GM19324 (cell line): ENCODE measurements at regions not wholly inside any gene's neighbourhood (a gene's known extent, or its start where the extent isn't known, plus 50 kb on each side); places are given as distances from the start of the nearest gene placed in this dataset.
A peak's percentile ranks its signal among the peaks of the same experiment; 100 is the strongest.
"Not testable (repeated sequence)": the region's sequence is repeated elsewhere in the genome, so short reads cannot be mapped to it uniquely, and the experiment has no call there.

ENCODE experiments used
- ATAC-seq: cut with Tn5 transposase; IDR thresholded peaks from one replicate; pipeline ENCODE4 v1.9.1; 2021; ENCODE audit warnings: mild to moderate bottlenecking, moderate library complexity; ENCODE audit not compliant: unreplicated experiment, low FRiP score

DNA sequence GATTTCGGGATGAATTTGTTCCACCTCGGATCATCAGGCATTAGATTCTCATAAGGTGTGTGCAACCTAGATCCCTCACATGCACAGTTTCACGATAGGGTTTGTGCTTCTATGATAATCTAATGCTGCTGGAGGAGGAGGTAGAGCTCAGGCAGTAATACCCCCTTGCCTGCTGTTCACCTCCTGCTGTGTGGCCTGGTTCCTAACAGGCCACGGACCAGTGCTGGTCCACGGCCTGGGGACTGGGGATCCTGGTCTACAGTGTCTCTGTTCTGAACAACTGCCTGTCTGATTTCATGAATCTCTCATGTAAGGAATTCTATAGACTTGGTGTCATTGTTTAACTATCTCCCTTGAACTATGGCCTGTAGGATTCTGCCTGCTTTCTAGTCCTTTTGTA is 269.9 kb downstream of the SPRY1 start:
- no peak for ATAC-seq

DNA sequence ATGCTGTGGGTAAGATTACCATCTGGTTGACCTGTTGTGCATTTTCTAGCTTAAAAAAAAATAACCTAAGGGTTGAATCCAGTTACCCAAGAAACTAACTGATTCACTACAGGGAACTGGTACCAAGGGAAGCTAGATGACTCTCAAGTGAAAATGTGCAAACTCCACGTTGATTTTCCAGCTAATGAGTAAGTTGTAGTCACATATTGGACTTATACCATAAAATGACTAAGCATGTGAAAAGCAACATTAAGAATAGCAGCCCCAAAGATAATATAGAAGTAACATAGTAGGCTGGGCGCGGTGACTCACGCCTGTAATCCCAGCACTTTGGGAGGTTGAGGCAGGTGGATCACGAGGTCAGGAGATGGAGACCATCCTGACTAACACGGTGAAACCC is 270.9 kb downstream of the SPRY1 start:
- ATAC-seq, result no peak

DNA sequence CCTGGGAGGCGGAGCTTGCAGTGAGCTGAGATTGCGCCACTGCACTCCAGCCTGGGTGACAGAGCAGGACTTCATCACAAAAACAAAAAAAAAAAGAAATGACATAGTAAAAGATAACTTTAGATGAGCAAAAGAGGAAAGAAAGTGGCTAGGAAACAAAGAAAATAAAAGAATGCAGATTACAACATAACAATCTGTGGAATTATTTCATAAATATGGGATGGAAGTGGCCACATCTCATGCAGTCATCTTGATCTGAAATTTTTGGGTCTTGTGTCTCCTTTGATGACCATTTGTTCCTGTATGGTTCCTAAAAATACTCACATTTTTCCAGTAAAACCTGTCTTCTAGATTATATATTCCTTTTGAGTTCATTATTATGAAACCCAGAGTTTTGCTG is 271.4 kb downstream of the SPRY1 start:
- no peak for ATAC-seq

DNA sequence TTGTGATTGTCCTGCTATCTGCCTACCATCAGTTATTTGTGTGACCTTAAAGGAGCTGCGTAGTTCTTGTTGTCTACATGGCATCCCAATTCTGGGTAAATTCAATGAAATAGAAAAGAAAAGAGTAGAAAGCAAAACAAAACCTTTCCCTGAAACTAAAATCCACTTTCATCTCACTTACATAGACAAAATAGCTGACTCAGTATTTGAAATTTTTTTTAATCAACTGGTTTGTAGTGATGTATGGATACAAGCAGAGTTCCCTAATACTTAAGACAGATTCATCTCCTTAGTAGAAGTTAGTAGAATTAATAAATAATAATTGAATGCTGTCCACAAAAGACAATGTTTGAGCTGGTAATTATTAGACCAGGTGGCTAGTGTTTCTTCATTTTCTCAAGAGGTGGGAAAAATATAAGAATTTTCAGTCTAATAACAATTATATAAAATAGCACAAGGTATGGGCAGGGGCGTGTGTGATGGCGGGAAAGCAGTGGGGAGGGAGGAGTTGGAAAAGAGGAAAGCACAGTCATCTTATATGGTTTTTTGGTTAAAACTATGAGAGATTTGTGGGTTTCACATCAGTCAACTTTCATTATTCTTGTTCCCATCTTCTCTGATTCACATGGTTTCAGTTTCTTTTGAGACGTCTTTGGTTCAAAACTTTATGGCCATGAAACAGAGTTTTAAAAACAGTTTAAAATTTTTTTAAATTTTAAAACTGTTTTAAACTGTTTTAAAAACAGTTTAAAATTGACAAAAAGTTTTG is 275.2 kb downstream of the SPRY1 start:
- peak; percentile 73 for ATAC-seq

GRCh38 chr4:123672987-123673386 is 276.4 kb downstream of the SPRY1 start:
- no peak for ATAC-seq

- ATAC-seq, result no peak
Measured at GRCh38 chr4:123673971-123674370, 277.4 kb downstream of the SPRY1 start.

DNA sequence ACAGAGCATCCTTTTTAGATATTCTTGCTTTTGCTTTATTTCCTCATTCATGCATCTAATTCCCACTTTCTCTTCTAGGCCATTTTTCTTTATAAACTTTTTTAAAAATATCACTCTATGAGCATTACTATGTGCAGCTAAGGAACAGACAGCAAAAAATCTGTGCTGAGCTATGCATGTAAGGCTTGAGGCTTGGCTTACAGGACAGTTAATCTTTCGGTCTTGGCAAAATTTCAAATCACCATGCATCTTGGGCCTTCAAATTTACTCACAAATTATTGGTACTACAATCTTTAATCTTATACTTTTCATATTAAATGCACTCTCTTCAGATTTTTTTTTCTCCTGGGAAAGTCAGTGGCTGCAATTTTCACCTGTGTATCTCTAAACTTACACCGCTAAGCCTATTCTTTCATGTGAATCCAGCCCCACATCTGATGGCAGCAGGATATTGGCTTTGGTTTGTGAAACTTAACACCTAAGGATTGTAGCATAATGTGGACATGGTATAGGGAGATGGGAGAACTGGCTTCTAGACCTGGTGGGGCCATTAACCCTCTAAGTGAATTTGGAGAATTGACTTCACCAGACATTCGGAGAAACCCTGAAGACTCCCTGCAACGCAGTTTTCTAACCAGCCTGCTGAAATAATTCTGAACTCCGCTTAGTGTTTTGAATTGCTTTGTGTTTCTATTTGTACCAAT is 278.3 kb downstream of the SPRY1 start:
- ATAC-seq, result no peak

- no peak for ATAC-seq
Measured at GRCh38 chr4:123675567-123675966, 279.0 kb downstream of the SPRY1 start.

DNA sequence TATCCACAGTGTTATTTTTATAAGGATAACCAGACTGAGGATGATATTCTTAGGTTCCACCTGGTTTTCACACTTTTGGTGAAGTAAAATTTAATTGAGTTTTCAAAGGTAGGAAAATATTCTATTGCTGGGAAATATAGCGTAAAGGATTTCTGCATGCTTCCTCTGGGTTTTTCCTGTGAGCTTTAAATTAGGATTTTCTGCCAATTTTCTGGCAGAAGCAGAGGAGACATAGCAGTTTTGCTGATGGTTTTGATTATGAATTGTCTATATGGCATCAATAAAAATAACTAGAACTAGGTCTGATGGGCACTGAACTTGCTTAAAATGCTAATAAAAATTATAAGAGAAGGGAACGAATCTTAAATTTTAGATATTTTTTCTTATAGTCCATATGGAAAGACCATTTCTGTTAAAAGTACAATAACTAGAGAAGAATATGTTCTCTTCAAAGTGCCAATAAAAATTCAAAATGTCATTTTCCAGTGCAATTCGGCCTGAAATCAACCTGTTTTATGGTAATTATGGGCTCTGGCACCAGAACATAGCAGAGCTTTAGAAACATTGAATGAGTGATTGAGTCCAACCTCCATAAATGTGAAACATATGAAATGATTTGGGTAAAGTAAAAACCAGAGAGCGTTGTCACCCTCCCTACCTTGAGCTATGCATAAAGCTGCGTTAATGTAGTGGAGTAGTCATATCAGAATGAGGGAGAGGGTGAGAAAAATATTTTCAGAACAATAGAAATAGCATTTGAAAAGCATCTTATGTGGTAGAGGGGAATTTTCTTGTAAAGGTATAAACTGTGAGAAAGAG is 279.7 kb downstream of the SPRY1 start:
- no peak for ATAC-seq

- no peak for ATAC-seq
Measured at GRCh38 chr4:123676890-123677229, 280.3 kb downstream of the SPRY1 start.

- ATAC-seq, result no peak
Measured at GRCh38 chr4:123682931-123683330, 286.3 kb downstream of the SPRY1 start.

DNA sequence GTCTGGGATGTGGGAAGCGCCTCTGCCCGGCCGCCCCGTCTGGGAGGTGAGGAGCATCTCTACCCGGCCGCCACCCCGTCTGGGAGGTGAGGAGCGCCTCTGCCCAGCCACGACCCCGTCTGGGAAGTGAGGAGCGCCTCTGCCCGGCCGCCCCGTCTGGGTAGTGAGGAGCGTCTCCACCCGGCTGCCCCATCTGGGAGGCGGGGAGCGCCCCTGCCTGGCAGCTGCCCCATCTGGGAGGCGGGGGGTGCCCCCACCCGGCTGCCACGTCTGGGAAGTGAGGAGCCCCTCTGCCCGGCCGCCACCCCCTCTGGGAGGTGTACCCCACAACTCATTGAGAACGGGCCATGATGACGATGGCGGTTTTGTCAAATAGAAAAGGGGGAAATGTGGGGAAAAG is 288.3 kb downstream of the SPRY1 start:
- not testable (repeated sequence) for ATAC-seq

GRCh38 chr4:123695531-123695930 is 298.9 kb downstream of the SPRY1 start:
- ATAC-seq, result not testable (repeated sequence)

GRCh38 chr4:123696687-123697086 is 300.1 kb downstream of the SPRY1 start:
- no peak for ATAC-seq

- no peak for ATAC-seq
Measured at GRCh38 chr4:123698556-123698955, 302.0 kb downstream of the SPRY1 start.

- ATAC-seq, result no peak
Measured at GRCh38 chr4:123699880-123700771, 303.5 kb downstream of the SPRY1 start.

DNA sequence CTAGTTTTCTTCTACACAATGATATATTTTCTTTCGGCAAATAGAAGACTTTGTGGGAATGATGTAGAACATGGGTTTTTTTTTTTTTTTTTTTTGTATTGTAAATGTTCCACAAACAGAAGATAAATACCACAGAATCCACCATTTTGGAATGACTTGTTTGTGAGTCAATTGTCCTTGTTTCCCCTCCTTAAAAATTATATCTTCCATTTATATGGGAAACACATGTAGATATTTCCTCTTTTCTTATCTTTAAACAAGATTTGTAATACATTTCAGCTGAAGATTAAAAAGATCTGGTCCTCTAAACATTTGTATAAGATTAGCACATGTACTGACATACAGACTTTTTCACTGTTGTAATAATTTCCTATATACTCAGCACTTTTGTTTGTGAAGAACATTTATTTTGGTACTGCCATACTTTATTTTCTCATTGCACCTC is 304.6 kb downstream of the SPRY1 start:
- no peak for ATAC-seq

DNA sequence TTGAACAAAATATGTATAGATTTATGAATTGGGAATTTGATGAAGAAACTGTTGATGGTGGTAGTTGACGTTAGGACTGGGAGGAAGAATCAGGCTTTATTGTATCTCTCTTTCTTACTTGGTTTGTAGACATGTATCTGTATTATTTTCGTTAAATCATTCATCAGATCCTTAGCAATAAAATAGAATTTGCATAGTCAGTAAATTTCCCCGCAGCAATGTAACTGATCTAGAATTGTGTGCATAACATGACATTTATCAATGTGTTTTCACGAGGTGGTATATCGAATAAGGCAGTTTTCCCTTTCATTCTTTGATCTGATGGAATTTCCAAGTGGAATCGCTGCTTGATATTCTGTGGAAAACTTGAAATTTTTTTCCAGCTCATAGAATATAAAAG is 308.8 kb downstream of the SPRY1 start:
- no peak for ATAC-seq

DNA sequence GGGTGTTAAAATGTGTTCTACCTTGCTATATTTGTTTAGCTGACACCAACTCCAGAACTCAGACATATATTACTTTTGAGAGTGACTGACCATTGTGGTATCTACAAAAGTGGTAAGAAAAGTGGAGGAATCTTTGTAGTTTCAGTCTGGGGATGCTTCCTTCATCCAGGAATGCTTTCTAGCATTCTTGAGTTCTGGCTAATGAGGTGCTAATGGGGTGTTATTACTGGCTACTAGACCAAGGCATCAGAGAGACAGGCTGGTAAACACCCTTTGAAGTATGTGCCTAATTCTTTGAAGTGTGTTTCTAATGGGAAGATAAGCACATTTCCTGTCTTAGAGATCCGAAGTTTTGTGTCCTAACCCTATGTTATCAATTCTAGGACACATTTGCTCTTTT is 310.4 kb downstream of the SPRY1 start:
- no peak for ATAC-seq

DNA sequence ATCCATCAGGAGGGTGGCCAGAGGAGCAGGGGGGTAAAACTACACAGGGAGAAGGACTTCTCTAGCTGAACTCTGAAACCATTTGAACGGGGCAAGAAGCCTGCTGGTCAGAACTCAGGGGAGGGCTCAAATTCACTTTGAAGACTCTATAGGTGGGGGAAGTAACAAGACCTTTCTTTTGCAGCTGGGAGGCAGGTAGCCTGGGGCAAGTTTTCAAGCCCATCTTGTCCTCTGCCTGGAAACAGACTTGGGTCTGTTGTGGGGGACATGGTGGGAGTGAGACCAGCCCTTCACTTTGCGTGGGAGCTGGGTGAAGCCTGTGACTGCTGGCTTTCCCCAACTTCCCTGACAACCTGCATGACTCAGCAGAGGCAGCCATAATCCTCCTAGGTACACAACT is 312.3 kb downstream of the SPRY1 start:
- no peak for ATAC-seq
